GM18502 (cell line): ENCODE measurements at regions not wholly inside any gene's neighbourhood (a gene's known extent, or its start where the extent isn't known, plus 50 kb on each side); places are given as distances from the start of the nearest gene placed in this dataset.

Source experiments
- ATAC-seq: cut with Tn5 transposase; IDR thresholded peaks from one replicate; pipeline ENCODE4 v1.9.1; 2021; ENCODE audit warnings: mild to moderate bottlenecking; ENCODE audit not compliant: unreplicated experiment, poor library complexity

- no peak for ATAC-seq
Observed at GRCh38 chr9:90948156-90948555, 146.5 kb downstream of the SYK start.

GRCh38 chr9:90950600-90950999, 149.0 kb downstream of the SYK start:
- no peak for ATAC-seq

DNA sequence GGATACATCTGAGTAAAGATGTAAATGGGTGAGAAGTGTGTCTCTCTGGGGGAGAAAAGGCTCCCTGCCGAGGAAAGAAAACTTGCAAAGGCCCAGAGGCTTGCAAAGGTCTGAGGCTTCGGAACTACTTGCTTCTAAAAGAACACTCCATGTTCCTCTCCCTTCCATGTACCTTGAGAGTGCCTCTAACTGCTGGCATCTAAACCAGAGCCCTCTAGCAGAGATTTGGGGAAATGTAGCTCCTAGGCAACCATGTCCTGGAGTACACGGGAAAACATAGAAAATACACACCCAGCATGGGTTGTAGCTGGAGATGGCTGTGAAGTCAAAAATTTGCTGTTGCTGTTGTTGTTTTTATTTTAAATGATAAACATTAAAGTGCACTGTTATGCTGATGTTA, 151.6 kb downstream of the SYK start:
- no peak for ATAC-seq

- ATAC-seq: no peak
Observed at GRCh38 chr9:90953805-90954204, 152.2 kb downstream of the SYK start.

- ATAC-seq: no peak
Observed at GRCh38 chr9:90956026-90956810, 154.6 kb downstream of the SYK start.

DNA sequence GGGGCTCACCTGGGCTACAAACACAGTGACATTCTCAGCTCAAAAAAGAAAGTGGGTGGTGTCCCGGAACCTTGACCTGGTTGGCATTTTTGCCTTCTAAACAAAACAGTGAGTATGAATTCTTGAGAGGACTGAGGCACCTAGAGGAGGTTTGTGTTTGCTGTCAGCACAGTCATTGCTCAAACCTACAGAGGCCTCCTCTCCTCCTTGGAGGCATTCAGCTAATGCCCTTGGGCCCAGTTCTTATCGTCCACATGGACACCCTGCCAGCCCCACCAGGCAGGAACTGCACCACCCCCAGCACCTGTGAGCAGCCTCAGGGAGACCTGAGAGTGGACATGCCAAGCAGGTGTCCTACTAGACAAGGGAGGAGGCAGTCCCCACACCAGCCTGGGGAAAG, 156.7 kb downstream of the SYK start:
- ATAC-seq: no peak

- ATAC-seq: no peak
Observed at GRCh38 chr9:90960941-90961340, 159.3 kb downstream of the SYK start.

- no peak for ATAC-seq
Observed at GRCh38 chr9:90961375-90961774, 159.8 kb downstream of the SYK start.

GRCh38 chr9:90964101-90965020, 162.7 kb downstream of the SYK start:
- ATAC-seq: no peak

GRCh38 chr9:90965226-90966030, 163.8 kb downstream of the SYK start:
- no peak for ATAC-seq

DNA sequence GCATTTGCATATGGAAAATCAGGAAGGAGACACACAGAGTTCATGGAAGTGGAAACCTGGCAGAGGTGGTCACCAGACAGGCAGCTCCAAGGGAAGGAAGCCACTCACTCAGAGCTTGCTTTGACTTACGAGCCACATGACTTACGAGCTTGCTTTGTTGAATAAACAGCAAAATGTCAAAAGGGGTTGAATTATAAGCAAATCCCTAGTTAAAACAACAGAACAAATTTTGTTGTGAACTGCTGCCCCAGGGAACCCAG, 164.3 kb downstream of the SYK start:
- no peak for ATAC-seq

DNA sequence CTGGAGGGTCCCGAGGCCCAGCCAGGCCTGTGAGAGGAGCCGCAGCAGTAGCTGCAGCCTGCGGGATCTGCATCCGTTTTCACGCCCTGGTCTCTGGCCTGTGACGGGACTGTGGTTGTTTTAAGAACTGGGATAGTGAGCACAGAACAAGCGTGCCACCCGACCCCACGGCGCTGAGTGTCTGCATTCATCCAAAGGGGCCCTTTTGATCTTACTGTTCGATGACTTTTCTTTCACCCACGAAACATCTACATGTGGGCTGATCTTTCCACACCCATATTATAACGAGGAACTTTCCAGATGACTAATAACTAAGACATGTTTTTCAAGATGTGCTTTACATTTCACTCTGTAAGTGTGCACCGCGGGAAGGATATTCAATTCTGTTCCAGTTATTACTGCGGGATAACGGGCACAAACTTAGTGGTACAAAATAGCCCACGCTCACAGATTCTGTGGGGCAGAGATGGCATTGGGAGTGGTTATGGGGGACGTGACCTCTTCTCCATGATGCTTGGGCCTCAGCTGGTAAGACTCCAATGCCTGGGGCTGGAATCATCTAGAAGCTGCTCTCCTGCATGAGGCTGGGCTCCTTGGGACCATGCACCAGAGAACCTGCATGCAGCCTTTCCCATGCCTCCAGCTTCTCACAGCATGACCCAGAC, 165.0 kb downstream of the SYK start:
- no peak for ATAC-seq

DNA sequence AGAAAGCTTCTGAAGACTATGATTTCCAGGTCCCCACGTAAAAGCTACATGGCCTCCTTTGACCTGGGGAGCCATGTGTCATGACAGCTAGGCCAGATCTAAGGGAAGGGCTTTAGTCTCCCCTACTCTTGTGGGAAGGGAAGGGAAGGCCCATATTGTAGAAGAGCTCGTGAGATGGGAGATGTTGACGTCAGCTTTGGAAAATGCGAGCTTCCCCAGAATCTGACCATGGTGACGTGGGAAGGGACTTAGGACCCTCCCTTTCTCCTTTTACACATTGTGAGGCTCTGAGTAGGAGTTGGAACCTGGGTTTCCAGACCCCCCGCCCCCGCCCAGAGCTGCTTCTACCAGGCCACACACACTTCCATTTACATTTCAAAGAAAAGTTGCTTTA, 165.5 kb downstream of the SYK start:
- ATAC-seq: no peak

- ATAC-seq: no peak
Observed at GRCh38 chr9:90969021-90969675, 167.5 kb downstream of the SYK start.

DNA sequence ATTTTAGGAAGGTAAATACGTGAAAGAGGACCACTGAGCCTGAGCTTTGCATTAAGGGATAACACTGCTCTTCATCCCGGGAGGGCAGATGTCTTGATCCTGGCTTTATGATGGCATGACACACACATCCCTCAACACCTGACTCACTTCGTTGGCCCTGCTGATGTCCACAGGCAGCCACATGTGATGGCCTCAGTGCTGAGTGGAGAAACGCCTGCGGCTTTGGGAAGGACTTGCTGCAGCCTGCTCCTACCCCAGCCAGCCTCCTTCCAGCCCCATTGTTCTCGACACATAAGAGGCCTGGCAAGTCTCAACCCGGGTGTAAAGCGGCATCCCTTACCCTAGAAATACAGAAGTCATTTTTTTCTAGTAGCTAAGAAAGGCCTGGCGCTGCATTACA, 169.0 kb downstream of the SYK start:
- ATAC-seq: no peak

DNA sequence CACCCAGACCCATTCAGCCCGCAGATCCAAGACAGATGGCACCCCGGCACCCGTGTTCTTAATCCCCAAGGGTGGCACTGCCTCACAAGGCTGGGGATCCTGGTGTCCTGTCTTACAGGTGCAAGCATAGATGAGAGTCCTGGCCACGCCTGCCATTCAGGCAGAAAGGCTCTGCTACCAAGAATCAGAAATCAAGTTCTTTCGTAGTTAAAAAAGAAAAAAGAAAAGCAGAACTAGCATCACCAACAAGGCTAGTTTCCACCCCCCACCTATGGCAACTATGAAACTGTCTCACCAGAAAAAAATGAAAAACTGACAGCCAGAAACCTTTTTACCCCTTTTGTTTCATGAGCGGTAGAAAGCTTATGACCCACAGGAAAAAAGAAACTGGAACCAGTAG, 170.4 kb downstream of the SYK start:
- no peak for ATAC-seq

- no peak for ATAC-seq
Observed at GRCh38 chr9:90974016-90974415, 172.4 kb downstream of the SYK start.

GRCh38 chr9:90974643-90975245, 173.1 kb downstream of the SYK start:
- ATAC-seq: no peak

DNA sequence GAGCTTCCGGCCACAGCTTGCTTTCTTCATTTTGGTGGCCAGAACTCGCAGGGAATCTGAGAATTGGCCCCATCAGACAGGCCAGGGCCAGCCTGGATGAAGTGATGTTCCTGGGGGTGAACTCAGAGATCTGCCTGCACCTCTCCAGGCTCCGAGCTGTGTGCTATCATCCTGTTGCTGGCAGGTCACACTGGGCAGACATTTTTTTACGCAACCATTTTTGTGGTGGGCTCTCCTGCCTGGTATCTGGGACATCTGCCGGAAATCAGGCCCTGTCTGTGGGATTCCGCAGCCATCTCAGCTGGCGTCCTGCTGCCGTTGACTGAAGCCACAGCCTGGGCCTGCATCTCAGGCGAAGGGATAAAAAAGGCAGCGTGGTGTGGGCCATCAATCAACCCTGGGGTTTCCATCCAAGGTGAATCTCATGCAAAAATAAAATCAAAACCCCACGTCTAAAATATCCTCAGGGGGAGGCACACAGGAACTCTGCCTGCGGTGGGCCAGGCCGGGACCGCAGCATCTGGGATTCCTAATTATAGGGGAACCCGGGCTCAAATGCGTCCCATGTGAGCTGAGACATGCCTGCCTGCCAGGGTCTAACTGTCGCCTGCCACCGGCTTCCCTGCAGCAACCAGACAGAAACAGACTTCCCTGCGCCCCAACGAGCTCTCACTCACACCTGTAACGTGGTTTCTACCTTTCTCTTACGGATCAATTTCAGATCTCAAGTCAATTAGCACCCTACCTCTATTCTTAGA, 174.3 kb downstream of the SYK start:
- no peak for ATAC-seq
